ENCODE measurements at regions not wholly inside any gene's neighbourhood (a gene's known extent, or its start where the extent isn't known, plus 50 kb on each side); places are given as distances from the start of the nearest gene placed in this dataset.

DNA sequence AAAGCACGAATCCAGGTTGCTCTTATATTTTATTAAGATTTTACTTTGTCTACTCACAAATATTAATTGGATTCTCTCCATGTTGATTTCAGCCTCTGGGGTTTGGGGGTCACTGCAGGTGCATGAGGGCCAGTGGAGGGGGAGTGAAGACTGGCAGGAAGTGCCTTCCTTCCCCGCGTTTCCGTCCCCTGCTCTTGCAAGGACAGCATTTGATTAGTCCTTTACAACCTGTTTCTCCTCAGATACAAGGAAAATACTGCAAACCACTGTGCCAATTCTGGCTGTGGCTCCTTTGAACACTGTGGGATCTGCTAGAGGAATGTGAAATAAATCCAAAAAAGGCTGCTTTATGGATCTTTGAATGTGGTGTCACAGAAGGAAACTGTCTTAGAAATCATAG lies 291.8 kb downstream of the ETNK1 start:
- TF ChIP-seq, protein P1, sequence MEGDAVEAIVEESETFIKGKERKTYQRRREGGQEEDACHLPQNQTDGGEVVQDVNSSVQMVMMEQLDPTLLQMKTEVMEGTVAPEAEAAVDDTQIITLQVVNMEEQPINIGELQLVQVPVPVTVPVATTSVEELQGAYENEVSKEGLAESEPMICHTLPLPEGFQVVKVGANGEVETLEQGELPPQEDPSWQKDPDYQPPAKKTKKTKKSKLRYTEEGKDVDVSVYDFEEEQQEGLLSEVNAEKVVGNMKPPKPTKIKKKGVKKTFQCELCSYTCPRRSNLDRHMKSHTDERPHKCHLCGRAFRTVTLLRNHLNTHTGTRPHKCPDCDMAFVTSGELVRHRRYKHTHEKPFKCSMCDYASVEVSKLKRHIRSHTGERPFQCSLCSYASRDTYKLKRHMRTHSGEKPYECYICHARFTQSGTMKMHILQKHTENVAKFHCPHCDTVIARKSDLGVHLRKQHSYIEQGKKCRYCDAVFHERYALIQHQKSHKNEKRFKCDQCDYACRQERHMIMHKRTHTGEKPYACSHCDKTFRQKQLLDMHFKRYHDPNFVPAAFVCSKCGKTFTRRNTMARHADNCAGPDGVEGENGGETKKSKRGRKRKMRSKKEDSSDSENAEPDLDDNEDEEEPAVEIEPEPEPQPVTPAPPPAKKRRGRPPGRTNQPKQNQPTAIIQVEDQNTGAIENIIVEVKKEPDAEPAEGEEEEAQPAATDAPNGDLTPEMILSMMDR (IDR thresholded peaks at IDR 0.05) = no peak
- TF ChIP-seq, protein P2, sequence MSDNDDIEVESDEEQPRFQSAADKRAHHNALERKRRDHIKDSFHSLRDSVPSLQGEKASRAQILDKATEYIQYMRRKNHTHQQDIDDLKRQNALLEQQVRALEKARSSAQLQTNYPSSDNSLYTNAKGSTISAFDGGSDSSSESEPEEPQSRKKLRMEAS (IDR thresholded peaks at IDR 0.05) = no peak
- TF ChIP-seq POLR2A (IDR thresholded peaks at IDR 0.05; ENCODE audit: low read length) = no peak

Data from A549 (cell line).